ENCODE measurements at regions not wholly inside any gene's neighbourhood (a gene's known extent, or its start where the extent isn't known, plus 50 kb on each side); places are given as distances from the start of the nearest gene placed in this dataset.

- Histone ChIP-seq H4K20me1 (ENCODE audit: insufficient read depth, low read length) (no peaks in the 10 kb centered on the region), H3K9me3 (ENCODE audit: insufficient read depth, low read length) (no peaks in the 10 kb centered on the region), H3K27ac (ENCODE audit: low read length) (no peak overlapping the region), H3K4me2 (ENCODE audit: low read length) (no peak overlapping the region), H3K4me1 (ENCODE audit: low read length) (no peaks in the 10 kb centered on the region), H3K27me3 (ENCODE audit: low read depth, low read length) (no peaks in the 10 kb centered on the region), H2AFZ (ENCODE audit: low read depth, low read length) (no peak overlapping the region), H3K79me2 (ENCODE audit: low read length) (no peaks in the 10 kb centered on the region), H3K9ac (ENCODE audit: low read length) (no peak overlapping the region), H3K4me3 (ENCODE audit: low read length) (no peak overlapping the region), H3K36me3 (replicated peaks; ENCODE audit: low read depth, low read length) (no peaks in the 10 kb centered on the region)
- TF ChIP-seq CTCF (IDR thresholded peaks at IDR 0.05; ENCODE audit: low read depth, low read length) (no peak), EZH2phosphoT487 (IDR thresholded peaks at IDR 0.05; ENCODE audit: low read depth) (no peak)
Observed at GRCh38 chr9:75487856-75488718, 399.8 kb downstream of the OSTF1 start.

GRCh38 chr9:75488719-75489110 lies 400.4 kb downstream of the OSTF1 start:
- Histone ChIP-seq H3K36me3 (replicated peaks; ENCODE audit: low read depth, low read length) (no peaks in the 10 kb centered on the region), H3K9ac (ENCODE audit: low read length) (no peak overlapping the region), H4K20me1 (ENCODE audit: insufficient read depth, low read length) (no peaks in the 10 kb centered on the region), H3K4me3 (ENCODE audit: low read length) (no peak overlapping the region), H3K27ac (ENCODE audit: low read length) (no peak overlapping the region), H3K27me3 (ENCODE audit: low read depth, low read length) (no peaks in the 10 kb centered on the region), H3K9me3 (ENCODE audit: insufficient read depth, low read length) (no peaks in the 10 kb centered on the region), H3K79me2 (ENCODE audit: low read length) (no peaks in the 10 kb centered on the region), H3K4me2 (ENCODE audit: low read length) (no peak overlapping the region), H2AFZ (ENCODE audit: low read depth, low read length) (no peak overlapping the region), H3K4me1 (ENCODE audit: low read length) (no peaks in the 10 kb centered on the region)
- no peak for TF ChIP-seq CTCF (IDR thresholded peaks at IDR 0.05; ENCODE audit: low read depth, low read length)
- TF ChIP-seq EZH2phosphoT487 (IDR thresholded peaks at IDR 0.05; ENCODE audit: low read depth), result no peak

GRCh38 chr9:75490326-75490725 lies 400.1 kb upstream of the PCSK5 start:
- Histone ChIP-seq H3K9me3 (ENCODE audit: insufficient read depth, low read length) (no peaks in the 10 kb centered on the region), H3K79me2 (ENCODE audit: low read length) (no peaks in the 10 kb centered on the region), H3K4me3 (ENCODE audit: low read length) (no peak overlapping the region), H3K27ac (ENCODE audit: low read length) (no peak overlapping the region), H3K9ac (ENCODE audit: low read length) (no peak overlapping the region), H3K27me3 (ENCODE audit: low read depth, low read length) (no peaks in the 10 kb centered on the region), H3K4me1 (ENCODE audit: low read length) (no peaks in the 10 kb centered on the region), H4K20me1 (ENCODE audit: insufficient read depth, low read length) (no peaks in the 10 kb centered on the region), H3K36me3 (replicated peaks; ENCODE audit: low read depth, low read length) (no peaks in the 10 kb centered on the region), H2AFZ (ENCODE audit: low read depth, low read length) (no peak overlapping the region), H3K4me2 (ENCODE audit: low read length) (no peak overlapping the region)
- TF ChIP-seq EZH2phosphoT487 (IDR thresholded peaks at IDR 0.05; ENCODE audit: low read depth) (no peak), CTCF (IDR thresholded peaks at IDR 0.05; ENCODE audit: low read depth, low read length) (no peak)

- Histone ChIP-seq H3K79me2 (ENCODE audit: low read length) (no peaks in the 10 kb centered on the region), H3K27ac (ENCODE audit: low read length) (no peak overlapping the region), H3K4me1 (ENCODE audit: low read length) (no peaks in the 10 kb centered on the region), H4K20me1 (ENCODE audit: insufficient read depth, low read length) (no peaks in the 10 kb centered on the region), H3K27me3 (ENCODE audit: low read depth, low read length) (no peaks in the 10 kb centered on the region), H3K9ac (ENCODE audit: low read length) (no peak overlapping the region), H3K4me2 (ENCODE audit: low read length) (no peak overlapping the region), H3K36me3 (replicated peaks; ENCODE audit: low read depth, low read length) (no peaks in the 10 kb centered on the region), H2AFZ (ENCODE audit: low read depth, low read length) (no peak overlapping the region), H3K9me3 (ENCODE audit: insufficient read depth, low read length) (no peaks in the 10 kb centered on the region), H3K4me3 (ENCODE audit: low read length) (no peak overlapping the region)
- no peak for TF ChIP-seq EZH2phosphoT487 (IDR thresholded peaks at IDR 0.05; ENCODE audit: low read depth)
- TF ChIP-seq CTCF (IDR thresholded peaks at IDR 0.05; ENCODE audit: low read depth, low read length), result no peak
Observed at GRCh38 chr9:75491533-75491932, 398.9 kb upstream of the PCSK5 start.

Data from OCI-LY3 (cell line).